ENCODE measurements at regions not wholly inside any gene's neighbourhood (a gene's known extent, or its start where the extent isn't known, plus 50 kb on each side); places are given as distances from the start of the nearest gene placed in this dataset.

DNA sequence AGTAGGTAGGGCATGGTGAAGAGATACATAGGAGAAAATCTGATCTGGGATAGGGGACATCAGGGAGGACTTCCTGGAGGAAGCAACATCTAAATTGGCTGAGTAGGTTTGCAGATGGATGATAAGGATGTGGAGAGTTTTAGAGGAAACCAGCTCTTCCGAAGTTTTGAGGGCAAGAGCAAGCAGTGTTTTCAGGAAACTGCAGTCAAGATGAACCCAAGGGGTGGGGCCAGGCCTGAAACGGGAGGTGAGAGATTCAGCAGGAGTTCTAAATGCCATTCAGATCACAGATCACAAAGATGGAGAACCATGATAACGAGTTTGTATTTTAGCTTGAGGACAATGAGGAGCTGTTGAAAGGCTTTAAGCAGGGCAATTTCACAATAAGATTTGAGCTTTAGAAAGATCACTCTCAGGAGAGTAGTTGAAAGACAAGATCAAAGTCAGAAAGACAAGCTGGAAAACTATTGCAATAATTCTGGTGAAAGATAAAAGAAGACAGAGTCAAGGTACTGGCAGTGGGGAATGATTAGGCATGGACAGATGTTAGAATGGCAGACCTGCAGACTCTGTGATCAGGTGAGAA, 70.1 kb upstream of the PLXNC1 start:
- TF ChIP-seq, protein P1, sequence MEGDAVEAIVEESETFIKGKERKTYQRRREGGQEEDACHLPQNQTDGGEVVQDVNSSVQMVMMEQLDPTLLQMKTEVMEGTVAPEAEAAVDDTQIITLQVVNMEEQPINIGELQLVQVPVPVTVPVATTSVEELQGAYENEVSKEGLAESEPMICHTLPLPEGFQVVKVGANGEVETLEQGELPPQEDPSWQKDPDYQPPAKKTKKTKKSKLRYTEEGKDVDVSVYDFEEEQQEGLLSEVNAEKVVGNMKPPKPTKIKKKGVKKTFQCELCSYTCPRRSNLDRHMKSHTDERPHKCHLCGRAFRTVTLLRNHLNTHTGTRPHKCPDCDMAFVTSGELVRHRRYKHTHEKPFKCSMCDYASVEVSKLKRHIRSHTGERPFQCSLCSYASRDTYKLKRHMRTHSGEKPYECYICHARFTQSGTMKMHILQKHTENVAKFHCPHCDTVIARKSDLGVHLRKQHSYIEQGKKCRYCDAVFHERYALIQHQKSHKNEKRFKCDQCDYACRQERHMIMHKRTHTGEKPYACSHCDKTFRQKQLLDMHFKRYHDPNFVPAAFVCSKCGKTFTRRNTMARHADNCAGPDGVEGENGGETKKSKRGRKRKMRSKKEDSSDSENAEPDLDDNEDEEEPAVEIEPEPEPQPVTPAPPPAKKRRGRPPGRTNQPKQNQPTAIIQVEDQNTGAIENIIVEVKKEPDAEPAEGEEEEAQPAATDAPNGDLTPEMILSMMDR (IDR thresholded peaks at IDR 0.05): no peak
- TF ChIP-seq POLR2A (IDR thresholded peaks at IDR 0.05): no peak
- TF ChIP-seq EP300 (IDR thresholded peaks at IDR 0.05): no peak
